ENCODE measurements at regions not wholly inside any gene's neighbourhood (a gene's known extent, or its start where the extent isn't known, plus 50 kb on each side); places are given as distances from the start of the nearest gene placed in this dataset.

- no peaks in the 10 kb centered on the region for H3K36me3 ChIP-seq (ENCODE audit: insufficient read depth, low read length)
- no peak overlapping the region for H3K4me3 ChIP-seq (ENCODE audit: low read length)
- Mint-ChIP-seq H3K4me3 (no peak overlapping the region), H3K9me3 (no peaks in the 10 kb centered on the region), H3K27ac (no peak overlapping the region), H3K36me3 (ENCODE audit: low read depth) (no peaks in the 10 kb centered on the region), H3K27me3 (peaks cover 4% of the 10 kb centered on the region), H3K4me1 (ENCODE audit: low read depth) (no peaks in the 10 kb centered on the region)
- POLR2A ChIA-PET, result no interaction called here
- ATAC-seq (ENCODE audit: poor library complexity), result no peak
- DNase-seq, result no peak
- no peak overlapping the region for H3K27ac ChIP-seq (ENCODE audit: low read depth in 1 of 2, low read length in 2 of 2)
- H3K27me3 ChIP-seq (ENCODE audit: control insufficient read depth in 1 of 2, insufficient read depth in 2 of 2, low read length in 2 of 2), result no peaks in the 10 kb centered on the region
- intact Hi-C loops (cut with DNase I, micrococcal nuclease), result no loop called here
- no peaks in the 10 kb centered on the region for H3K9me3 ChIP-seq (ENCODE audit: control insufficient read depth in 1 of 2, insufficient read depth in 1 of 2, low read length in 2 of 2)
- CTCF ChIA-PET, result no interaction called here
- TF ChIP-seq CTCF (IDR thresholded peaks at IDR 0.05), result no peak
- H3K4me1 ChIP-seq (ENCODE audit: insufficient read depth, low read length), result no peaks in the 10 kb centered on the region
Observed at GRCh38 chr13:72562686-72563085, 164.7 kb downstream of the MZT1 start.

GRCh38 chr13:72561791-72562190, 165.6 kb downstream of the MZT1 start:
- no peaks in the 10 kb centered on the region for H3K36me3 ChIP-seq (ENCODE audit: insufficient read depth, low read length)
- no peaks in the 10 kb centered on the region for H3K9me3 ChIP-seq (ENCODE audit: control insufficient read depth in 1 of 2, insufficient read depth in 1 of 2, low read length in 2 of 2)
- H3K27ac ChIP-seq (ENCODE audit: low read depth in 1 of 2, low read length in 2 of 2), result no peak overlapping the region
- ChIA-PET CTCF (no interaction called here), POLR2A (no interaction called here)
- ATAC-seq (ENCODE audit: poor library complexity) (no peak), DNase-seq (no peak)
- H3K27ac Mint-ChIP-seq, result no peak overlapping the region
- no peaks in the 10 kb centered on the region for H3K36me3 Mint-ChIP-seq (ENCODE audit: low read depth)
- no peaks in the 10 kb centered on the region for H3K4me1 ChIP-seq (ENCODE audit: insufficient read depth, low read length)
- H3K4me3 ChIP-seq (ENCODE audit: low read length), result no peak overlapping the region
- intact Hi-C loops (cut with DNase I, micrococcal nuclease), result no loop called here
- H3K4me3 Mint-ChIP-seq, result no peak overlapping the region
- H3K4me1 Mint-ChIP-seq (ENCODE audit: low read depth), result no peaks in the 10 kb centered on the region
- no peaks in the 10 kb centered on the region for H3K27me3 ChIP-seq (ENCODE audit: control insufficient read depth in 1 of 2, insufficient read depth in 2 of 2, low read length in 2 of 2)
- peaks cover 4% of the 10 kb centered on the region for H3K27me3 Mint-ChIP-seq
- TF ChIP-seq CTCF (IDR thresholded peaks at IDR 0.05), result no peak
- no peaks in the 10 kb centered on the region for H3K9me3 Mint-ChIP-seq

GRCh38 chr13:72559716-72560115, 167.7 kb downstream of the MZT1 start:
- no peaks in the 10 kb centered on the region for H3K36me3 Mint-ChIP-seq (ENCODE audit: low read depth)
- no peak overlapping the region for H3K4me3 Mint-ChIP-seq
- Histone ChIP-seq H3K4me3 (ENCODE audit: low read length) (no peak overlapping the region), H3K36me3 (ENCODE audit: insufficient read depth, low read length) (no peaks in the 10 kb centered on the region), H3K4me1 (ENCODE audit: insufficient read depth, low read length) (no peaks in the 10 kb centered on the region), H3K9me3 (ENCODE audit: control insufficient read depth in 1 of 2, insufficient read depth in 1 of 2, low read length in 2 of 2) (no peaks in the 10 kb centered on the region), H3K27ac (ENCODE audit: low read depth in 1 of 2, low read length in 2 of 2) (no peak overlapping the region), H3K27me3 (ENCODE audit: control insufficient read depth in 1 of 2, insufficient read depth in 2 of 2, low read length in 2 of 2) (no peaks in the 10 kb centered on the region)
- H3K27me3 Mint-ChIP-seq, result peaks cover 4% of the 10 kb centered on the region
- intact Hi-C loops (cut with DNase I, micrococcal nuclease), result no loop called here
- H3K4me1 Mint-ChIP-seq (ENCODE audit: low read depth), result no peaks in the 10 kb centered on the region
- CTCF ChIA-PET, result no interaction called here
- ATAC-seq (ENCODE audit: poor library complexity), result no peak
- TF ChIP-seq CTCF (IDR thresholded peaks at IDR 0.05), result no peak
- no peak overlapping the region for H3K27ac Mint-ChIP-seq
- POLR2A ChIA-PET, result no interaction called here
- no peak for DNase-seq
- H3K9me3 Mint-ChIP-seq, result no peaks in the 10 kb centered on the region
